Gastrocnemius medialis (tissue), 4 donors: ENCODE measurements at regions not wholly inside any gene's neighbourhood (a gene's known extent, or its start where the extent isn't known, plus 50 kb on each side); places are given as distances from the start of the nearest gene placed in this dataset.

ENCODE experiments used
- ATAC-seq, 2 donors: fragments of 150-250 bp; one replicate each; pipeline ENCODE4 v1.9.1; 2016
- DNase-seq, 2 donors: peaks; one replicate each; pipeline ENCODE4 v3.0.0-alpha.2; 2019
- H3K27ac ChIP-seq, 4 donors: fragments of 200-600 bp; sonication (generic); 1 replicate in 1 of 4; 2 replicates in 3 of 4; pipeline ENCODE4 v1.5.1; 2016 to 2018; ENCODE audit warnings: mild to moderate bottlenecking in 2 of 4, moderate library complexity in 1 of 4
- H3K27me3 ChIP-seq, 3 donors: fragments of 200-600 bp; sonication (generic) in 2 of 3; 1 replicate in 1 of 3; 2 replicates in 2 of 3; pipeline versions ENCODE4 v1.5.1 to v1.6.0; 2016 to 2019; ENCODE audit warnings: mild to moderate bottlenecking in 1 of 3, moderate library complexity in 1 of 3
- H3K36me3 ChIP-seq, 2 donors: fragments of 200-600 bp; sonication (generic) in 1 of 2; one replicate each; pipeline ENCODE4 v1.5.1; 2017 to 2018
- H3K4me1 ChIP-seq, 2 donors: fragments of 200-600 bp; sonication (generic) in 1 of 2; one replicate each; pipeline ENCODE4 v1.5.1; 2016 to 2017; ENCODE audit warnings: mild to moderate bottlenecking in 2 of 2
- H3K4me3 ChIP-seq, 4 donors: fragments of 200-600 bp; sonication (generic) in 3 of 4; 1 replicate in 1 of 4; 2 replicates in 3 of 4; pipeline ENCODE4 v1.5.1; 2016 to 2019; ENCODE audit warnings: mild to moderate bottlenecking in 2 of 4
- H3K9me3 ChIP-seq, 3 donors: fragments of 200-600 bp; sonication (generic) in 2 of 3; 1 replicate in 1 of 3; 2 replicates in 2 of 3; pipeline ENCODE4 v1.5.1; 2016 to 2019
- POLR2A ChIP-seq, 2 donors: fragments of 450-650 bp; IDR thresholded peaks; one replicate each; pipeline ENCODE4 v1.6.1; 2017; ENCODE audit warnings: antibody characterized with exemption in 2 of 2, mild to moderate bottlenecking in 2 of 2, moderate library complexity in 2 of 2
- in situ Hi-C, 4 donors: fragments of 200-750 bp; cut with MboI; loops; one replicate each; pipeline versions ENCODE4 v1.15.0 to v1.8.0; 2017; ENCODE audit warnings: low sequenced_read_pairs in 4 of 4
- intact Hi-C: fragments of 100-400 bp; cut with DNase I; formaldehyde crosslinking; loops from one replicate; pipeline ENCODE4 v1.15.1; 2023; ENCODE audit warnings: low total_unique reads
- TF ChIP-seq, protein P1 (sequence below), 5 experiments: fragments of 450-650 bp in 3 of 5; fragments of 200-600 bp in 2 of 5; sonication (generic) in 2 of 5; IDR thresholded peaks in 4 of 5; conservative IDR thresholded peaks in 1 of 5; 1 replicate in 4 of 5; 2 replicates in 1 of 5; pipeline ENCODE4 v1.5.1; 2016 to 2019; ENCODE audit warnings: antibody characterized with exemption in 5 of 5, mild to moderate bottlenecking in 3 of 5, moderate library complexity in 3 of 5

DNA sequence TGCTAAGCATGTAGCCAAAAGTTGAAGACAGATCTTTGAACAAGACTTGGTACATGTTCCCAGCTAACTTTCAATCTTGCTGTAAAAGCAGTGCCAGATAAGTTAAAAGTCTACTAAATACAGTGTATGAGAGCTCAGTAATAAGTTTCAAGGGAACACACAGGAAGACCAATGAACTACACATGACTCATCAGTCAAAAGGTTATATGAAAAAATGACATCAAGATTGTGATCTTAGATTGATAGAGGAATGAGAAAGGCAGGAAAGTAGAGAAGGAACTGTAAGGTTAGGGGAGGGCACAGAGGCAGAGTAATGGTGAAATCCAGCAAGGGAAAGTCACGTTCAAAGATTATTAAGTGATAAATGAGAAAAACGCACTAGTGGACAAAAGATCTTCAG is 249.9 kb upstream of the FLRT2 start:
- no peak for ATAC-seq
- H3K36me3 ChIP-seq: no peaks in the 10 kb centered on the region
- no peaks in the 10 kb centered on the region for H3K4me1 ChIP-seq
- no peaks in the 10 kb centered on the region for H3K27me3 ChIP-seq
- H3K27ac ChIP-seq: no peak overlapping the region
- intact Hi-C loops: no loop called here
- DNase-seq: no peak
- TF ChIP-seq POLR2A (IDR thresholded peaks at IDR 0.05): no peak
- H3K9me3 ChIP-seq: no peaks in the 10 kb centered on the region
- no peak overlapping the region for H3K4me3 ChIP-seq
- in situ Hi-C loops: no loop called here

DNA sequence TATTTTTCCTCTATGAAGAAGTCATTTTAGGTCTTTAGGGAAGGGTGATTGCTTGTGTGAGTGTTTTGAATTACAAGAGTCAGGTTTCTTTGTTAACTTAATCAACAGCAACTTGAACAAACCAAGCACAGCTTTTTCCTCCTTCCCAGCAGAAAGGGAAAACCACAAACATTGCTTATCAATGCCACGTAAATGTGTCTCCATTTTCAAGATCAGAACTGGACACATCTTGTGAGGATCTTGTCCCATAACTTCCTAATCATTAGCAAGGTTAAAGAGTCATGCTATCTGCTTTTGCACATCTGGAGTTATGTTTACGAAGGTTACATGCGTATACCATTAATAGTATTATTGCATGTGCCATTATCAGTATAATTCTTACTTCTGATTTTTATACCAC is 248.0 kb upstream of the FLRT2 start:
- H3K36me3 ChIP-seq: no peaks in the 10 kb centered on the region
- DNase-seq (no peak), ATAC-seq (no peak)
- in situ Hi-C loops: no loop called here
- TF ChIP-seq POLR2A (IDR thresholded peaks at IDR 0.05): no peak
- TF ChIP-seq, protein P1, sequence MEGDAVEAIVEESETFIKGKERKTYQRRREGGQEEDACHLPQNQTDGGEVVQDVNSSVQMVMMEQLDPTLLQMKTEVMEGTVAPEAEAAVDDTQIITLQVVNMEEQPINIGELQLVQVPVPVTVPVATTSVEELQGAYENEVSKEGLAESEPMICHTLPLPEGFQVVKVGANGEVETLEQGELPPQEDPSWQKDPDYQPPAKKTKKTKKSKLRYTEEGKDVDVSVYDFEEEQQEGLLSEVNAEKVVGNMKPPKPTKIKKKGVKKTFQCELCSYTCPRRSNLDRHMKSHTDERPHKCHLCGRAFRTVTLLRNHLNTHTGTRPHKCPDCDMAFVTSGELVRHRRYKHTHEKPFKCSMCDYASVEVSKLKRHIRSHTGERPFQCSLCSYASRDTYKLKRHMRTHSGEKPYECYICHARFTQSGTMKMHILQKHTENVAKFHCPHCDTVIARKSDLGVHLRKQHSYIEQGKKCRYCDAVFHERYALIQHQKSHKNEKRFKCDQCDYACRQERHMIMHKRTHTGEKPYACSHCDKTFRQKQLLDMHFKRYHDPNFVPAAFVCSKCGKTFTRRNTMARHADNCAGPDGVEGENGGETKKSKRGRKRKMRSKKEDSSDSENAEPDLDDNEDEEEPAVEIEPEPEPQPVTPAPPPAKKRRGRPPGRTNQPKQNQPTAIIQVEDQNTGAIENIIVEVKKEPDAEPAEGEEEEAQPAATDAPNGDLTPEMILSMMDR (IDR thresholded peaks at IDR 0.05 in 4 of 5, conservative IDR thresholded peaks at IDR 0.05 in 1 of 5): no peak
- H3K27ac ChIP-seq: no peak overlapping the region
- no peaks in the 10 kb centered on the region for H3K9me3 ChIP-seq
- H3K27me3 ChIP-seq: no peaks in the 10 kb centered on the region
- intact Hi-C loops: no loop called here
- no peak overlapping the region for H3K4me3 ChIP-seq
- no peaks in the 10 kb centered on the region for H3K4me1 ChIP-seq

DNA sequence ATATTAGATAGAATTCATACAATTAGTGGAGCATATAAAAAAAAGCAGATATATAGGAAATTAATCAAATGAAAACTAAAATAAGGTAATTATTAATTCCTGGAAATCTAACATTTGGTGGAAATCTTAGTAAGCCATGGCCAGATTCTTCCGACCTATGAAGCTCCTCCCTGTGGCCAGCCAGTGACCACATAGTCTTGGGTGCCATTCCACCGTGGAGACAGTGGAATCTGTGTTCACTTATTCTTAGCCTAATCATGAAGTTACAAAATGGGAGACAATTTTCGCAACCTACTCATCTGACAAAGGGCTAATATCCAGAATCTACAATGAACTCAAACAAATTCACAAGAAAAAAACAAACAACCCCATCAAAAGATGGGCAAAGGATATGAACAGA is 241.9 kb upstream of the FLRT2 start:
- TF ChIP-seq, protein P1 (IDR thresholded peaks at IDR 0.05 in 4 of 5, conservative IDR thresholded peaks at IDR 0.05 in 1 of 5): no peak
- no peak for TF ChIP-seq POLR2A (IDR thresholded peaks at IDR 0.05)
- no peak for ATAC-seq
- intact Hi-C loops (no loop called here), in situ Hi-C loops (no loop called here)
- no peak for DNase-seq
- Histone ChIP-seq H3K9me3 (no peaks in the 10 kb centered on the region), H3K27me3 (no peaks in the 10 kb centered on the region), H3K36me3 (no peaks in the 10 kb centered on the region), H3K4me3 (no peak overlapping the region), H3K27ac (no peak overlapping the region), H3K4me1 (no peaks in the 10 kb centered on the region)

DNA sequence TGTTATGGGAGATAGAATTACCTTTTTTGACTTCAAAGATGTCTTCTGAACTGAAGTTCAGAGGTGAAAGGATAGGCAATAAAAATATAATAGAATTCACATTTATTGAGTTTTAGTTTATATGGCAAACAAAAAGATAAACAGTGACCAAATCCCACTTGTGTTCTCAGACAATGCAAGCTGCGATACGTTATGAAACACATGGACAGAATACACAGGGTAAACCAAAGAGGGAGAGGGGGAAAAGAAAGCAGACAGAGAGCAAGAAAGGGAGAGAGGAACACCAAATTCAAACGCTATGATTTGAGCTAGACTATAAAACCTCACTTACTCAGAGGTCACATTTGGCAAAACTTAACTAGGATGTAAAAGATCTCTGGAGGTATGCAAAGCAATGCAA is 238.2 kb upstream of the FLRT2 start:
- DNase-seq (no peak), ATAC-seq (no peak)
- H3K9me3 ChIP-seq: no peaks in the 10 kb centered on the region
- intact Hi-C loops (no loop called here), in situ Hi-C loops (no loop called here)
- no peak overlapping the region for H3K27ac ChIP-seq
- TF ChIP-seq POLR2A (IDR thresholded peaks at IDR 0.05): no peak
- TF ChIP-seq, protein P1 (IDR thresholded peaks at IDR 0.05 in 4 of 5, conservative IDR thresholded peaks at IDR 0.05 in 1 of 5): no peak
- H3K36me3 ChIP-seq: no peaks in the 10 kb centered on the region
- no peaks in the 10 kb centered on the region for H3K27me3 ChIP-seq
- H3K4me3 ChIP-seq: no peak overlapping the region
- no peaks in the 10 kb centered on the region for H3K4me1 ChIP-seq

DNA sequence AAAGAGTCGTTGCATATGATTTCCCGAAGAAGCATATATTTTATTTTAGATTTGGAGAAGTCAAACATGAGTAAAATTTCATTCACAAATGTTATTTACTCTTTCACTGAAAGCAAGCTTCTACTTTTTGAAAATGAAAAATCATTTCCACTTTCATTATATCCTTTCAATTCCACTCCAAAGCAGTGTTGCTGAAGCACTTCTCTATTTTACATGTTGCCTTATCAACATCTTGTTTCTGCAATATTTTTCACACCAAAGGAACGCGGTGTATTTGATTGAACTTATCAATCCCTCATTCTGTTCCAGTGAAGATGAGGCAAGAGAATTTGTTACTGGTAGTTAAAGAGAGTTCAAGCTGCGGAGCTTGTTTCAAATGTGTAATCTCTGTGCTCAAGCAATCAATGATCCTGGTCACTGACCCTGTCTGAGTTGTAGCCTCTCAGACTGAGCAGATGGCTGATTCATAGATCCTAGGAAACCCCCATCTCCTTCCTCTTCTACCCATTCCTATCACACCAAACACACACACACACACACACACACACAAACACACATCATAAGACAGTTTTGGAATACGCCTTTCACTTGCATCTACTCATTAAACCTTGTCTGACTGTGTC is 236.2 kb upstream of the FLRT2 start:
- no peak overlapping the region for H3K4me3 ChIP-seq
- H3K9me3 ChIP-seq: no peaks in the 10 kb centered on the region
- DNase-seq (no peak), ATAC-seq (no peak)
- H3K27me3 ChIP-seq: no peaks in the 10 kb centered on the region
- H3K36me3 ChIP-seq: no peaks in the 10 kb centered on the region
- in situ Hi-C loops: no loop called here
- intact Hi-C loops: no loop called here
- TF ChIP-seq, protein P1 (IDR thresholded peaks at IDR 0.05 in 4 of 5, conservative IDR thresholded peaks at IDR 0.05 in 1 of 5): no peak
- no peak for TF ChIP-seq POLR2A (IDR thresholded peaks at IDR 0.05)
- H3K27ac ChIP-seq: no peak overlapping the region
- H3K4me1 ChIP-seq: no peaks in the 10 kb centered on the region
